Activated T-helper 9 cell treated with anti-CD3 and anti-CD28 coated beads, Interleukin-2, amount 50 U/mL, for 16 hours (primary cell): ENCODE measurements at regions not wholly inside any gene's neighbourhood (a gene's known extent, or its start where the extent isn't known, plus 50 kb on each side); places are given as distances from the start of the nearest gene placed in this dataset.
"Not testable (repeated sequence)": the region's sequence is repeated elsewhere in the genome, so short reads cannot be mapped to it uniquely, and the experiment has no call there.

Experiments
- DNase-seq: peaks from one replicate; pipeline ENCODE4 v3.0.0-alpha.2; 2020; ENCODE audit warnings: low read depth

GRCh38 chr9:97103613-97104383 is 64.9 kb upstream of the CTSV start:
- DNase-seq = not testable (repeated sequence)

GRCh38 chr9:97099540-97099939 is 60.6 kb upstream of the CTSV start:
- not testable (repeated sequence) for DNase-seq

GRCh38 chr9:97096793-97097192 is 57.9 kb upstream of the CTSV start:
- no peak for DNase-seq

- DNase-seq = not testable (repeated sequence)
These were observed 50.4 kb upstream of the CTSV start for GRCh38 chr9:97089361-97089760.
